ENCODE measurements at regions not wholly inside any gene's neighbourhood (a gene's known extent, or its start where the extent isn't known, plus 50 kb on each side); places are given as distances from the start of the nearest gene placed in this dataset.

DNA sequence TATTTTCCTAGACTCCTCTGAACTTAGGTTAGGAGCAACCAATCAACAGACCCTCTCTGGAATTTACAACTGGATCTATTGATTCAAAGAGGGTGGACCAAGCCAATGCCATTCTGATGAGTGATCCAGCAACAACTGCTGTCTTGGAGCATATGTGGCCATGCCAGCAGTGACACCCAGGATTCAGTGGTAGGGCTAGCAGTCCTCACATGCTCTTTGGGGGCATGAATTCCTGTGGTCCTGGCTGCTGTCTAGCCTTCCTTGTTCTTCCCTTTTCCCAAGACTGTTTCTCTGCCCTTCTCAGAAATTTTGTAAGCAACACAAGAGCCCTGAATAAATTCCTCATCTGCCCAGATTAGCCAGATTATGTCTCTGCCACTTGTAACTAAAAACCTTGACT, 61.5 kb upstream of the GATB start:
- DNase-seq, result no peak

DNA sequence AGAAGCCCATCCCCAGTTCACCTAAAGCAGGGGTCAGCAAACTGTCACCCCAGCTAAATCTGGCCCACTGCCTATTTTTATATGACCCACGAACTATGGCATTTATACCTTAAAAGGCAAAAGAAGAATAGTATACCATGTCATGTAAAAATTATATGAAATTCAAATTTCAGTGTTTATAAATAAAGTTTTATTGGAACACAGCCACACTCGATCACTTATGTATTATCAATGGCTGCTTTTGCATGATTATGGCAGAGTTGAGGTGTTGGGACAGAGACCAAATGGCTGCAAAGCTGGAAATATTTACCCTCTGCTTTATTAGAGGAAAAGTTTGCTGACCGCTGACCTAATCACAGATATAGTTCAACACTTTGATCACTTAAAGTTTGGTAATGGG, 59.2 kb upstream of the GATB start:
- DNase-seq, result no peak

DNA sequence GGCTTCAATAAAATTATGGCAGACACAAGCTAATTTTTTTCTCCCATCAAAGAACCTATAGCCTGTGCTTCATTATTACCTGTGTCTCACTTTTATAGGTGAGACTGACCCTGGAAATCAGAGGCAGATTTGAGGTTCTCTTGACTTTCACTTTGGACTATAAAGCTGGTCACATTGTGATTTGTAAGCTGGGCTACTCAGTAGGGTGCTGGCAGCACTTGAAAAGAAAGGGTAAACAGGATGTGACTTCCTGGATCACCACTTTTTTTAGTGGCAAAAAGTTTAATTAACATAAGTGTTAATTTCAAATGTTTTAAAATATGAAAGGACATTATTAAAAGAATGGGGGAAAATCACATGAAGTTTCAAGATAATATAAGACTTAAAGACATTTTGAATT, 50.6 kb upstream of the GATB start:
- no peak for DNase-seq

Measured in NCI-H2081 (cell line).